Cardiac muscle cell (in vitro differentiated cells and primary cell): ENCODE measurements at regions not wholly inside any gene's neighbourhood (a gene's known extent, or its start where the extent isn't known, plus 50 kb on each side); places are given as distances from the start of the nearest gene placed in this dataset.
"Not testable (repeated sequence)": the region's sequence is repeated elsewhere in the genome, so short reads cannot be mapped to it uniquely, and the experiment has no call there.

Experiments used
- DNase-seq, 2 donors: peaks; one replicate each; pipeline versions ENCODE4 v3.0.0 to v3.0.0-alpha.2; 2010 to 2017; ENCODE audit warnings: low read depth in 1 of 2, low spot score in 1 of 2
- H3K27ac ChIP-seq: fragments of 200-600 bp; sonication (generic); 2 replicates; pipeline ENCODE4 v1.5.1; 2016
- H3K27me3 ChIP-seq: fragments of 200-600 bp; sonication (generic); 2 replicates; pipeline ENCODE4 v1.6.0; 2016; ENCODE audit warnings: control low read depth
- H3K36me3 ChIP-seq: fragments of 200-600 bp; sonication (generic); 2 replicates; pipeline ENCODE4 v1.5.1; 2016; ENCODE audit warnings: control low read depth
- H3K4me1 ChIP-seq: fragments of 200-600 bp; sonication (generic); 2 replicates; pipeline ENCODE4 v1.8.1; 2017; ENCODE audit warnings: low read depth, mild to moderate bottlenecking, mixed run types
- H3K4me3 ChIP-seq: fragments of 200-600 bp; sonication (generic); 2 replicates; pipeline ENCODE4 v1.5.1; 2016; ENCODE audit warnings: mild to moderate bottlenecking
- H3K9me3 ChIP-seq: fragments of 200-600 bp; sonication (generic); 2 replicates; pipeline ENCODE4 v1.5.1; 2017; ENCODE audit warnings: low read depth, mild to moderate bottlenecking, control low read depth
- TF ChIP-seq, protein P1 (sequence below): IDR thresholded peaks from 2 replicates; pipeline ENCODE4 v1.5.1; 2012; ENCODE audit warnings: low read depth, mild to moderate bottlenecking, low read length

DNA sequence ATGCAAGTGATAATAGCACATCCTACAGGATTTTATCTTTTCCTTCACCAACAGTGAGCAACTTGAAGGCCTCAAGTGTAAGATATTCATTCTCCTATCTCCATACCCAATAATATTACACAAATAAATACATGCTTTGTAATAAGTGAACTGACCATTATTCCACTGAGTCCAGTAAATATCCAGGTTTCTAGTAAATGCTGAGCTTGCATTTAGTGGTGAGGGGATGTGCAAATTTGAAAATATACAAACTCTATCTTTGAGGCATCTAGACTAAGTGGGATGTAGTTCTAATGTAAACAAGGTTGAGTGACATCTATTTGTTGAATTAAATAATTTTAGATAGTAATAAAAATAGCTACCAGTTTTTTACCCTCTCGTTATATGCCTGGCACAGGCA lies 587.6 kb upstream of the IL12A start:
- TF ChIP-seq, protein P1, sequence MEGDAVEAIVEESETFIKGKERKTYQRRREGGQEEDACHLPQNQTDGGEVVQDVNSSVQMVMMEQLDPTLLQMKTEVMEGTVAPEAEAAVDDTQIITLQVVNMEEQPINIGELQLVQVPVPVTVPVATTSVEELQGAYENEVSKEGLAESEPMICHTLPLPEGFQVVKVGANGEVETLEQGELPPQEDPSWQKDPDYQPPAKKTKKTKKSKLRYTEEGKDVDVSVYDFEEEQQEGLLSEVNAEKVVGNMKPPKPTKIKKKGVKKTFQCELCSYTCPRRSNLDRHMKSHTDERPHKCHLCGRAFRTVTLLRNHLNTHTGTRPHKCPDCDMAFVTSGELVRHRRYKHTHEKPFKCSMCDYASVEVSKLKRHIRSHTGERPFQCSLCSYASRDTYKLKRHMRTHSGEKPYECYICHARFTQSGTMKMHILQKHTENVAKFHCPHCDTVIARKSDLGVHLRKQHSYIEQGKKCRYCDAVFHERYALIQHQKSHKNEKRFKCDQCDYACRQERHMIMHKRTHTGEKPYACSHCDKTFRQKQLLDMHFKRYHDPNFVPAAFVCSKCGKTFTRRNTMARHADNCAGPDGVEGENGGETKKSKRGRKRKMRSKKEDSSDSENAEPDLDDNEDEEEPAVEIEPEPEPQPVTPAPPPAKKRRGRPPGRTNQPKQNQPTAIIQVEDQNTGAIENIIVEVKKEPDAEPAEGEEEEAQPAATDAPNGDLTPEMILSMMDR = no peak
- DNase-seq = no peak
- H3K36me3 ChIP-seq = no peaks in the 10 kb centered on the region
- no peaks in the 10 kb centered on the region for H3K27me3 ChIP-seq
- H3K4me3 ChIP-seq = no peak overlapping the region
- H3K27ac ChIP-seq = no peak overlapping the region
- H3K4me1 ChIP-seq = no peaks in the 10 kb centered on the region
- no peaks in the 10 kb centered on the region for H3K9me3 ChIP-seq

GRCh38 chr3:159409711-159410110 lies 578.9 kb upstream of the IL12A start:
- H3K4me1 ChIP-seq, H3K36me3 ChIP-seq, H3K4me3 ChIP-seq, H3K9me3 ChIP-seq, H3K27me3 ChIP-seq, H3K27ac ChIP-seq, DNase-seq: not testable (repeated sequence)

DNA sequence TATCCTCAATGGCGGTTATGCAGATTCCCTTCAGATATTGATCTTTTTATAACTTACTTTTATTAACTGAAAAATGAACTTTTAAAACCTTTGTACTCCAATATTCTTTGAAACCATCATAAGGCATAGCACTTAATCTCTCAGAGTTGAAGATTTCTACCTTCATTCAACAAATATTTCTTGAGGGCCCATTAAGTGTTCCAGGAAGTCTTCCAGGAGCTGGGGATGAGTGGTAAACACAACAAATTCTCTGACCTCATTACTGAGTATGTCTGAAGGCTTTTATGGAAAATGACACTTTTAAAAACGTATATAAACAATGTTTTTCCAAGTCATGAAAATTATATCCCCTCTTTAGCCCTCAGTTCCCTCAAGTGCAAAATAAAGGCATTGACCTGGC lies 575.3 kb upstream of the IL12A start:
- no peak overlapping the region for H3K27ac ChIP-seq
- no peaks in the 10 kb centered on the region for H3K9me3 ChIP-seq
- TF ChIP-seq, protein P1 = no peak

DNA sequence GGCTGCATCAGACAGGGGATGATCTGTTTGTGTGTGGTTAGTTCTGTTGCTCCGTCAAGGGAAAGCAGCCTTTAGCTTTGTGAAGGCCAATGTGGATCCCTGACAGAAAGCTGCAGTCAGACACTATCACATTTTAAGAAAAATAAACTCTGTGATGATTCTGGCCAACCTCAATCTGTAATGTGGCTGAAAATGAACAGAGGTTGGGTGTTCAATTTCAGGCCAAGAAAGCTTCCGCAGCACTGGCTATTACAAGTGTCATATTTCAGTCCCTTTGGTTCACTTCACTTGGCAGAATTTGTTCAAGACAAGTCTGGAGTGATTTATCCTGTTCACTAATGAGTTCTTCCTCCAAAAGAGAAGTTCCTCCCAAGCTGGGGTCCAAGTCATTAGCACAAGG lies 571.8 kb upstream of the IL12A start:
- Histone ChIP-seq H3K27ac (no peak overlapping the region), H3K4me1 (no peaks in the 10 kb centered on the region), H3K9me3 (no peaks in the 10 kb centered on the region), H3K36me3 (no peaks in the 10 kb centered on the region), H3K27me3 (no peaks in the 10 kb centered on the region), H3K4me3 (no peak overlapping the region)
- DNase-seq = peak; percentile 7 to 19
- TF ChIP-seq, protein P1 = no peak

More for the DNA sequence above, 575.3 kb upstream of the IL12A start:
- Histone ChIP-seq H3K4me1 (no peaks in the 10 kb centered on the region), H3K27me3 (no peaks in the 10 kb centered on the region), H3K4me3 (no peak overlapping the region), H3K36me3 (no peaks in the 10 kb centered on the region)
- no peak for DNase-seq

- no peaks in the 10 kb centered on the region for H3K36me3 ChIP-seq
- H3K9me3 ChIP-seq = no peaks in the 10 kb centered on the region
- TF ChIP-seq, protein P1 = no peak
- H3K4me1 ChIP-seq = no peaks in the 10 kb centered on the region
- H3K4me3 ChIP-seq = no peak overlapping the region
- no peaks in the 10 kb centered on the region for H3K27me3 ChIP-seq
- no peak overlapping the region for H3K27ac ChIP-seq
- DNase-seq = no peak
Measured at GRCh38 chr3:159417761-159418160, 570.9 kb upstream of the IL12A start.

GRCh38 chr3:159418571-159419526 lies 569.8 kb upstream of the IL12A start:
- DNase-seq = peak in 1 of 2 donors; percentile 49
- TF ChIP-seq, protein P1 = no peak
- no peak overlapping the region for H3K27ac ChIP-seq

More at GRCh38 chr3:159418571-159419526, 569.8 kb upstream of the IL12A start:
- Histone ChIP-seq H3K9me3 (no peaks in the 10 kb centered on the region), H3K4me1 (no peaks in the 10 kb centered on the region), H3K36me3 (no peaks in the 10 kb centered on the region), H3K27me3 (no peaks in the 10 kb centered on the region), H3K4me3 (no peak overlapping the region)
